ENCODE measurements at regions not wholly inside any gene's neighbourhood (a gene's known extent, or its start where the extent isn't known, plus 50 kb on each side); places are given as distances from the start of the nearest gene placed in this dataset.

DNA sequence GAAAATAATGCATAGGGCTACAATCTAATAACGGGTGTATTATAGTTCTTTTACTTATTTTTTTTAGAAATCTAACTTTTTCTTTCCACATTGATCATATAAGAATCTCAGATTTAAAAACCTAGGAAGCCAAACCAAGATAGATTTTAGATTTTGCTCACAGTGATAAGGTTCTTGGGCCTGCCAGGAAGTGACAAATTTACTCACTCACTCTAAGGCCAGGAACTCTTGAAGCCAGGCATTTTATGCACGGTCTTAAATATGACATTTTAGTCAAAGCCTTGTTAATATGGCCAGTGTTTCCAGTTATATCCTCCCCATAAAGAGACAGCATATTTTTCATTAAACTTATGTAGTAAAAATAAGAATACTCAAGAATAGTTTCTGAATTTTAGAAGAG, 271.4 kb downstream of the SQOR start:
- H3K79me2 ChIP-seq (ENCODE audit: control insufficient read depth, insufficient read depth, low read length, poor library complexity), result no peaks in the 10 kb centered on the region
- no peak overlapping the region for H3K18ac ChIP-seq (ENCODE audit: low read length)
- H2BK12ac ChIP-seq (ENCODE audit: low read length), result no peak overlapping the region

DNA sequence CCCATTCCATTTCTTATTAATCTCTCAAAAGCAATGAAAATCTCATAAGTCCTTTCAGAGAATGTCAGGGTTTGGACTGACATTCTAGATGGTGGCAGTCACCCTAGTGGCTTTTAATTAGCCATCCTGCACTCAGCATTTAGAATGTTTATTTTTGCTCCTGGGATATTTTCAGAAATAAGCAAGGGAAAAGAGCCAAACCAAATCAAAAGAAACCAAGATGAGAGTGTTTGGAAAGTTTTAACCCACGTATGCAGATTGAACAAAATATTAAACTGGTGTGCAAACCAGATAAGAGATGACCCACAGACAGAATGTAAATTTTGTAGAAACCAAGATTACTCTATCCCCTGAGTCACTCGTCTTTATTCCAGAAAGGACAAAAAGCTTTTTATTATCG, 275.8 kb downstream of the SQOR start:
- Histone ChIP-seq H2BK5ac (ENCODE audit: low read depth, low read length, poor library complexity) (no peak overlapping the region), H4K8ac (ENCODE audit: low read depth, low read length) (no peak overlapping the region)

More for the DNA sequence above, 271.4 kb downstream of the SQOR start:
- no peak overlapping the region for H2BK5ac ChIP-seq (ENCODE audit: low read depth, low read length, poor library complexity)
- H3K36me3 ChIP-seq (ENCODE audit: control insufficient read depth in 1 of 2, insufficient read depth in 2 of 2, low read length in 2 of 2), result no peaks in the 10 kb centered on the region
- no CpG with 5 or more reads among the region's 2 CpGs for WGBS (ENCODE audit: extremely low coverage, insufficient coverage, insufficient read length)
- H4K8ac ChIP-seq (ENCODE audit: low read depth, low read length), result no peak overlapping the region
- H3K23ac ChIP-seq (ENCODE audit: low read length), result no peak overlapping the region
- no peak overlapping the region for H2BK120ac ChIP-seq (ENCODE audit: insufficient read depth, low read length, poor library complexity)
- H3K4me3 ChIP-seq (ENCODE audit: low read depth, low read length), result no peak overlapping the region
- no peak overlapping the region for H3K27ac ChIP-seq (ENCODE audit: low read depth, low read length)
- H3K9me3 ChIP-seq (ENCODE audit: insufficient read depth, low read depth, low read length), result no peaks in the 10 kb centered on the region
- H4K91ac ChIP-seq (ENCODE audit: low read depth, low read length), result no peak overlapping the region
- no peak overlapping the region for H2AK5ac ChIP-seq (ENCODE audit: low read length)
- H3K4ac ChIP-seq (ENCODE audit: low read depth, low read length), result no peak overlapping the region
- H4K12ac ChIP-seq (ENCODE audit: low read depth, low read length), result no peak overlapping the region
- DNase-seq, result no peak
- H3K9ac ChIP-seq (ENCODE audit: low read length), result no peak overlapping the region
- no peaks in the 10 kb centered on the region for H3K79me1 ChIP-seq (ENCODE audit: low read length)
- H3K4me1 ChIP-seq (ENCODE audit: control insufficient read depth in 1 of 2, insufficient read depth in 2 of 2, low read length in 2 of 2), result no peaks in the 10 kb centered on the region
- no peaks in the 10 kb centered on the region for H3K27me3 ChIP-seq (ENCODE audit: insufficient read depth, low read length)
- H2AFZ ChIP-seq (ENCODE audit: insufficient read depth, low read length, poor library complexity), result no peak overlapping the region
- H3K14ac ChIP-seq (ENCODE audit: low read length), result no peak overlapping the region
- no peak overlapping the region for H3K4me2 ChIP-seq (ENCODE audit: low read length)

GRCh38 chr15:45913451-45913850, 278.6 kb downstream of the SQOR start:
- H2AK5ac ChIP-seq (ENCODE audit: low read length), result no peak overlapping the region
- H3K23ac ChIP-seq (ENCODE audit: low read length), result no peak overlapping the region
- H3K4me1 ChIP-seq (ENCODE audit: control insufficient read depth in 1 of 2, insufficient read depth in 2 of 2, low read length in 2 of 2), result no peaks in the 10 kb centered on the region
- no peak overlapping the region for H4K91ac ChIP-seq (ENCODE audit: low read depth, low read length)
- WGBS (ENCODE audit: extremely low coverage, insufficient coverage, insufficient read length), result no CpG with 5 or more reads among the region's 2 CpGs
- no peak overlapping the region for H3K4me3 ChIP-seq (ENCODE audit: low read depth, low read length)
- H2BK120ac ChIP-seq (ENCODE audit: insufficient read depth, low read length, poor library complexity), result no peak overlapping the region
- no peak overlapping the region for H3K9ac ChIP-seq (ENCODE audit: low read length)
- H4K8ac ChIP-seq (ENCODE audit: low read depth, low read length), result no peak overlapping the region
- no peak overlapping the region for H3K4ac ChIP-seq (ENCODE audit: low read depth, low read length)
- no peak overlapping the region for H2BK12ac ChIP-seq (ENCODE audit: low read length)
- no peak overlapping the region for H3K4me2 ChIP-seq (ENCODE audit: low read length)
- H2BK5ac ChIP-seq (ENCODE audit: low read depth, low read length, poor library complexity), result no peak overlapping the region
- no peak overlapping the region for H4K12ac ChIP-seq (ENCODE audit: low read depth, low read length)
- DNase-seq, result no peak
- H3K27me3 ChIP-seq (ENCODE audit: insufficient read depth, low read length), result no peaks in the 10 kb centered on the region
- H3K14ac ChIP-seq (ENCODE audit: low read length), result no peak overlapping the region
- H3K18ac ChIP-seq (ENCODE audit: low read length), result no peak overlapping the region
- no peaks in the 10 kb centered on the region for H3K79me2 ChIP-seq (ENCODE audit: control insufficient read depth, insufficient read depth, low read length, poor library complexity)
- no peak overlapping the region for H2AFZ ChIP-seq (ENCODE audit: insufficient read depth, low read length, poor library complexity)
- no peaks in the 10 kb centered on the region for H3K36me3 ChIP-seq (ENCODE audit: control insufficient read depth in 1 of 2, insufficient read depth in 2 of 2, low read length in 2 of 2)
- H3K9me3 ChIP-seq (ENCODE audit: insufficient read depth, low read depth, low read length), result no peaks in the 10 kb centered on the region
- no peaks in the 10 kb centered on the region for H3K79me1 ChIP-seq (ENCODE audit: low read length)
- H3K27ac ChIP-seq (ENCODE audit: low read depth, low read length), result no peak overlapping the region

More for the DNA sequence above, 275.8 kb downstream of the SQOR start:
- Histone ChIP-seq H3K79me2 (ENCODE audit: control insufficient read depth, insufficient read depth, low read length, poor library complexity) (no peaks in the 10 kb centered on the region), H3K23ac (ENCODE audit: low read length) (no peak overlapping the region), H2AK5ac (ENCODE audit: low read length) (no peak overlapping the region), H3K4ac (ENCODE audit: low read depth, low read length) (no peak overlapping the region), H3K4me2 (ENCODE audit: low read length) (no peak overlapping the region), H4K91ac (ENCODE audit: low read depth, low read length) (no peak overlapping the region), H2AFZ (ENCODE audit: insufficient read depth, low read length, poor library complexity) (no peak overlapping the region), H3K9me3 (ENCODE audit: insufficient read depth, low read depth, low read length) (no peaks in the 10 kb centered on the region), H3K36me3 (ENCODE audit: control insufficient read depth in 1 of 2, insufficient read depth in 2 of 2, low read length in 2 of 2) (no peaks in the 10 kb centered on the region), H3K27me3 (ENCODE audit: insufficient read depth, low read length) (no peaks in the 10 kb centered on the region), H3K18ac (ENCODE audit: low read length) (no peak overlapping the region), H3K4me1 (ENCODE audit: control insufficient read depth in 1 of 2, insufficient read depth in 2 of 2, low read length in 2 of 2) (no peaks in the 10 kb centered on the region), H2BK120ac (ENCODE audit: insufficient read depth, low read length, poor library complexity) (no peak overlapping the region), H3K4me3 (ENCODE audit: low read depth, low read length) (no peak overlapping the region), H3K27ac (ENCODE audit: low read depth, low read length) (no peak overlapping the region), H3K79me1 (ENCODE audit: low read length) (no peaks in the 10 kb centered on the region), H2BK12ac (ENCODE audit: low read length) (no peak overlapping the region), H3K14ac (ENCODE audit: low read length) (no peak overlapping the region), H4K12ac (ENCODE audit: low read depth, low read length) (no peak overlapping the region), H3K9ac (ENCODE audit: low read length) (no peak overlapping the region)
- no CpG with 5 or more reads among the region's 3 CpGs for WGBS (ENCODE audit: extremely low coverage, insufficient coverage, insufficient read length)
- no peak for DNase-seq

- no peak overlapping the region for H2BK5ac ChIP-seq (ENCODE audit: low read depth, low read length, poor library complexity)
- H3K79me1 ChIP-seq (ENCODE audit: low read length), result no peaks in the 10 kb centered on the region
- H3K27me3 ChIP-seq (ENCODE audit: insufficient read depth, low read length), result no peaks in the 10 kb centered on the region
- H3K4ac ChIP-seq (ENCODE audit: low read depth, low read length), result no peak overlapping the region
- DNase-seq, result no peak
- H3K79me2 ChIP-seq (ENCODE audit: control insufficient read depth, insufficient read depth, low read length, poor library complexity), result no peaks in the 10 kb centered on the region
- H2AFZ ChIP-seq (ENCODE audit: insufficient read depth, low read length, poor library complexity), result no peak overlapping the region
- no peak overlapping the region for H3K14ac ChIP-seq (ENCODE audit: low read length)
- no peak overlapping the region for H3K4me3 ChIP-seq (ENCODE audit: low read depth, low read length)
- no peak overlapping the region for H3K27ac ChIP-seq (ENCODE audit: low read depth, low read length)
- no peak overlapping the region for H3K18ac ChIP-seq (ENCODE audit: low read length)
- H3K9me3 ChIP-seq (ENCODE audit: insufficient read depth, low read depth, low read length), result no peaks in the 10 kb centered on the region
- H3K36me3 ChIP-seq (ENCODE audit: control insufficient read depth in 1 of 2, insufficient read depth in 2 of 2, low read length in 2 of 2), result no peaks in the 10 kb centered on the region
- H3K9ac ChIP-seq (ENCODE audit: low read length), result no peak overlapping the region
- no peak overlapping the region for H2BK12ac ChIP-seq (ENCODE audit: low read length)
- no peak overlapping the region for H3K23ac ChIP-seq (ENCODE audit: low read length)
- no peak overlapping the region for H2BK120ac ChIP-seq (ENCODE audit: insufficient read depth, low read length, poor library complexity)
- H4K8ac ChIP-seq (ENCODE audit: low read depth, low read length), result no peak overlapping the region
- H3K4me2 ChIP-seq (ENCODE audit: low read length), result no peak overlapping the region
- no peak overlapping the region for H2AK5ac ChIP-seq (ENCODE audit: low read length)
- no peak overlapping the region for H4K12ac ChIP-seq (ENCODE audit: low read depth, low read length)
- H4K91ac ChIP-seq (ENCODE audit: low read depth, low read length), result no peak overlapping the region
- no peaks in the 10 kb centered on the region for H3K4me1 ChIP-seq (ENCODE audit: control insufficient read depth in 1 of 2, insufficient read depth in 2 of 2, low read length in 2 of 2)
Observed at GRCh38 chr15:45914425-45914824, 279.6 kb downstream of the SQOR start.
